Activated B cell treated with CpG ODN at 0.5 μM for 24 hours (primary cell): ENCODE measurements at regions not wholly inside any gene's neighbourhood (a gene's known extent, or its start where the extent isn't known, plus 50 kb on each side); places are given as distances from the start of the nearest gene placed in this dataset.

Experiments used
- ATAC-seq: fragments of 200-7000 bp; cut with Tn5 transposase; one replicate; pipeline ENCODE4 v1.10.0; 2021; ENCODE audit warnings: low read depth, mild to moderate bottlenecking, moderate library complexity
- CTCF ChIA-PET: fragments of 350-600 bp; sonication (Branson Sonifier 250); formaldehyde crosslinking; loops from one replicate; lab custom pipeline; 2021; ENCODE audit warnings: antibody characterized with exemption; lab: Charles Lee
- POLR2A ChIA-PET: fragments of 350-600 bp; sonication (Branson Sonifier 250); formaldehyde crosslinking; loops from one replicate; lab custom pipeline; 2021; ENCODE audit warnings: antibody characterized with exemption; lab: Charles Lee
- DNase-seq: peaks from one replicate; pipeline ENCODE4 v3.0.0; 2022
- H3K27ac Mint-ChIP-seq: one replicate; pipeline ENCODE4 v1.8.0; 2020; ENCODE audit warnings: mixed read lengths
- H3K27me3 Mint-ChIP-seq: one replicate; pipeline ENCODE4 v1.8.0; 2021; ENCODE audit warnings: mixed read lengths
- H3K36me3 Mint-ChIP-seq: one replicate; pipeline ENCODE4 v1.8.0; 2021; ENCODE audit warnings: low read depth, mixed read lengths
- H3K4me1 Mint-ChIP-seq: one replicate; pipeline ENCODE4 v1.8.0; 2021; ENCODE audit warnings: mixed read lengths
- H3K4me3 Mint-ChIP-seq: one replicate; pipeline ENCODE4 v1.8.0; 2020; ENCODE audit warnings: mild to moderate bottlenecking, mixed read lengths
- H3K9me3 Mint-ChIP-seq: one replicate; pipeline ENCODE4 v1.8.0; 2020; ENCODE audit warnings: mixed read lengths
- intact Hi-C: fragments of 100-400 bp; cut with micrococcal nuclease; formaldehyde crosslinking; loops from one replicate; pipeline ENCODE4 v1.15.1; 2024
- TF ChIP-seq, protein P1 (sequence below): fragments of 200-600 bp; IDR thresholded peaks from one replicate; pipeline ENCODE4 v1.8.0; 2022; ENCODE audit warnings: antibody characterized with exemption, mild to moderate bottlenecking

DNA sequence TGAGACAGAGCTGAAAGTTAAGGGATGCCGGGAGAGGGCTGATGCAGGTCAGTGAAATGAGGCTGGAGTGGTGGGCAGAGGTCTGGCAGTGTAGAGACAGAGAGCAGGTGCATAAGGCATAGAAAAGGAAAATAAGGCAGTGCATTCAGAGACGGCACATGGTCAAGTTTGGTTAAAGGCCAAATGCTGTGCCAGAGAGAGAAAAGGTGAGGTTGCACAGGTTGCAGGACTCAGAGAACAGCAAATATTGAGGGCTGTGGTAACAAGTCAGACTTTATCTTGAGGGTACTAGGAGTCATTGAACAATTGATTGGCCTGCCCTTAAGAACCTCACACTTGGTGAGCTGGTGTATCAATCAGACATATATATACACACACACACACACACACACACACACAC lies 102.9 kb upstream of the TSHZ2 start:
- no peak for DNase-seq
- Mint-ChIP-seq H3K4me1 (no peaks in the 10 kb centered on the region), H3K9me3 (no peaks in the 10 kb centered on the region), H3K27ac (no peak overlapping the region), H3K36me3 (no peaks in the 10 kb centered on the region), H3K4me3 (no peak overlapping the region), H3K27me3 (no peaks in the 10 kb centered on the region)
- TF ChIP-seq, protein P1, sequence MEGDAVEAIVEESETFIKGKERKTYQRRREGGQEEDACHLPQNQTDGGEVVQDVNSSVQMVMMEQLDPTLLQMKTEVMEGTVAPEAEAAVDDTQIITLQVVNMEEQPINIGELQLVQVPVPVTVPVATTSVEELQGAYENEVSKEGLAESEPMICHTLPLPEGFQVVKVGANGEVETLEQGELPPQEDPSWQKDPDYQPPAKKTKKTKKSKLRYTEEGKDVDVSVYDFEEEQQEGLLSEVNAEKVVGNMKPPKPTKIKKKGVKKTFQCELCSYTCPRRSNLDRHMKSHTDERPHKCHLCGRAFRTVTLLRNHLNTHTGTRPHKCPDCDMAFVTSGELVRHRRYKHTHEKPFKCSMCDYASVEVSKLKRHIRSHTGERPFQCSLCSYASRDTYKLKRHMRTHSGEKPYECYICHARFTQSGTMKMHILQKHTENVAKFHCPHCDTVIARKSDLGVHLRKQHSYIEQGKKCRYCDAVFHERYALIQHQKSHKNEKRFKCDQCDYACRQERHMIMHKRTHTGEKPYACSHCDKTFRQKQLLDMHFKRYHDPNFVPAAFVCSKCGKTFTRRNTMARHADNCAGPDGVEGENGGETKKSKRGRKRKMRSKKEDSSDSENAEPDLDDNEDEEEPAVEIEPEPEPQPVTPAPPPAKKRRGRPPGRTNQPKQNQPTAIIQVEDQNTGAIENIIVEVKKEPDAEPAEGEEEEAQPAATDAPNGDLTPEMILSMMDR = no peak
- intact Hi-C loops = no loop called here
- ChIA-PET CTCF (no interaction called here), POLR2A (no interaction called here)
- ATAC-seq = no peak

- Mint-ChIP-seq H3K4me3 (no peak overlapping the region), H3K36me3 (no peaks in the 10 kb centered on the region), H3K9me3 (no peaks in the 10 kb centered on the region), H3K4me1 (no peaks in the 10 kb centered on the region), H3K27me3 (no peaks in the 10 kb centered on the region), H3K27ac (no peak overlapping the region)
- intact Hi-C loops = no loop called here
- ATAC-seq (no peak), DNase-seq (no peak)
- ChIA-PET CTCF (no interaction called here), POLR2A (no interaction called here)
- TF ChIP-seq, protein P1 = no peak
These were observed 104.9 kb upstream of the TSHZ2 start for GRCh38 chr20:52867305-52867704.

GRCh38 chr20:52864916-52865605 lies 107.1 kb upstream of the TSHZ2 start:
- Mint-ChIP-seq H3K9me3 (no peaks in the 10 kb centered on the region), H3K27me3 (peaks cover 3% of the 10 kb centered on the region), H3K27ac (no peak overlapping the region), H3K4me3 (no peak overlapping the region), H3K36me3 (no peaks in the 10 kb centered on the region), H3K4me1 (no peaks in the 10 kb centered on the region)
- DNase-seq (no peak), ATAC-seq (no peak)
- POLR2A ChIA-PET = no interaction called here
- TF ChIP-seq, protein P1 = no peak
- CTCF ChIA-PET = no interaction called here
- intact Hi-C loops = no loop called here

DNA sequence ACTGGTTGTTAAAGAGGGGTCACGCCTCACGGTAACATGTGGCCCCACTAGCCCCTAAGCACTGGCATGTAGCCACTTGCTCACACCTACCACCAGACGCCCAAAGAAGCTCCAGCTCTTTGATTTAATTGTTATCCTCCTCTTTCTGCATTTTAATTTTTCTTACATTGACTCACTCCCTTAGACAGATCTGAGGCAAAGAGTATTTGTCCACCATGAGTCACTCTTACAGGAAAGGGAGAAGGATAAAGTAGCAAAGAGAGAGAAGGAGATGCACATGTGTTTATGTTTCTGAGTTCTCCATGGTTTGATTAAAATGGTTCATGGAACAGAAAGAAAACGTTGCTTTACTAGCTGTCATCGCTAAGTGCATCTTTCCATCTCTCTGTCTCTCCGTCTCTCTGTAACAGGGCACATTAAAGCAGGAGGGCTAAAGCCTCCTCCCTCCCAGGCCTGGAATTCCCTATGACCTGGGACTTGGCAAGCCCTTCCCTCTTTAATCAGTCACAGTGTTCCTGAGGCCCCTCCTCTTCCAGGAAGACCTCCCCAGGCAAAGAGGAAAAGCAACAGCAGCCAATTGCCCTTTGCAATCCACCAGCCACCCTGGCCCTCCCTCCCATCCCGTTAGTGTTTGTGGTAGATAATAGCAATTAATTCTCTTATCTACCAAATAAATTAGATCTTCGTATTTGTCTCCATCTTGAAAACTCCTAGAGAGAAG lies 112.8 kb upstream of the TSHZ2 start:
- TF ChIP-seq, protein P1 = no peak

DNA sequence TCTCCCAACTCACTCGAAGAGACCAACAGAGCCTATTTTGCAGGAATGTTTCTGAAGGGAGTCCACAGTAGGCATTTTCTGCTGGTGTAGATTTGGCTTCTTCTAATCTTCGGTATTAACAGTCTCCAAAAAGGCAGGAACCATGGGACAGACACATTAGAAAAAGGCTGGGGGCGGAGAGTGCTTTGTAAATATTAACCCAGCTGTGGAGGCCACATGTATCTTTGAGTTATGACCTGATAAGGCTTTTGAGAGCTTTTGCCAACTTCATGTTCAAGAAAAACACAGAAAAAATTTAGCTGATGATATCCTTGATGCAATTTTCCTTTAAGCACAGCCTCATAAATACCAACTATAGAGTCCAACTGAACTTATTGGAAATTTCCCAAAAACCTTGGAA lies 119.4 kb upstream of the TSHZ2 start:
- peaks cover 2% of the 10 kb centered on the region for H3K27me3 Mint-ChIP-seq
- H3K27ac Mint-ChIP-seq = no peak overlapping the region
- ChIA-PET POLR2A (no interaction called here), CTCF (no interaction called here)
- peaks cover 2% of the 10 kb centered on the region for H3K9me3 Mint-ChIP-seq
- intact Hi-C loops = no loop called here
- no peak overlapping the region for H3K4me3 Mint-ChIP-seq
- TF ChIP-seq, protein P1 = no peak
- ATAC-seq (no peak), DNase-seq (no peak)
- H3K4me1 Mint-ChIP-seq = no peaks in the 10 kb centered on the region
- no peaks in the 10 kb centered on the region for H3K36me3 Mint-ChIP-seq

More for the DNA sequence above, 112.8 kb upstream of the TSHZ2 start:
- CTCF ChIA-PET = no interaction called here
- H3K4me1 Mint-ChIP-seq = no peaks in the 10 kb centered on the region
- no peak overlapping the region for H3K27ac Mint-ChIP-seq
- DNase-seq (no peak), ATAC-seq (no peak)
- H3K4me3 Mint-ChIP-seq = no peak overlapping the region
- H3K27me3 Mint-ChIP-seq = peaks cover 3% of the 10 kb centered on the region
- no peaks in the 10 kb centered on the region for H3K36me3 Mint-ChIP-seq
- POLR2A ChIA-PET = no interaction called here
- H3K9me3 Mint-ChIP-seq = no peaks in the 10 kb centered on the region
- intact Hi-C loops = no loop called here
